Keratinocyte (primary cell): ENCODE measurements at regions not wholly inside any gene's neighbourhood (a gene's known extent, or its start where the extent isn't known, plus 50 kb on each side); places are given as distances from the start of the nearest gene placed in this dataset.

Experiments used
- DNase-seq: peaks from one replicate; pipeline ENCODE4 v3.0.0-alpha.2; 2011; ENCODE audit warnings: low read depth, missing footprints, low spot score
- FAIRE-seq: peaks from 2 replicates; lab custom pipeline; 2011; peaks lifted over from hg19 to GRCh38; lab: Jason Lieb, UNC
- H2AFZ ChIP-seq: 2 replicates; pipeline ENCODE4 v1.6.0; 2012; ENCODE audit warnings: low read length, control low read depth, inconsistent platforms; ENCODE audit not compliant: control insufficient read depth
- H3K27ac ChIP-seq: 2 replicates; pipeline ENCODE4 v1.5.1; 2011; ENCODE audit warnings: low read length; ENCODE audit not compliant: control insufficient read depth, insufficient read depth
- H3K27me3 ChIP-seq: 3 replicates; pipeline ENCODE4 v1.6.0; 2011; ENCODE audit warnings: low read length; ENCODE audit not compliant: control insufficient read depth, insufficient read depth; ENCODE audit errors: extremely low read depth
- H3K36me3 ChIP-seq, 2 experiments: 2 replicates in 1 of 2; 3 replicates in 1 of 2; pipeline ENCODE4 v1.5.1; 2011; ENCODE audit warnings: low read length in 2 of 2, mild to moderate bottlenecking in 1 of 2; ENCODE audit not compliant: control insufficient read depth in 2 of 2, insufficient read depth in 2 of 2; ENCODE audit errors: extremely low read depth in 1 of 2
- H3K4me1 ChIP-seq: 3 replicates; pipeline ENCODE4 v1.5.1; 2011; ENCODE audit warnings: low read length; ENCODE audit not compliant: control insufficient read depth, insufficient read depth; ENCODE audit errors: extremely low read depth
- H3K4me2 ChIP-seq: 3 replicates; pipeline ENCODE4 v1.6.0; 2011; ENCODE audit warnings: low read depth, low read length; ENCODE audit not compliant: control insufficient read depth, insufficient read depth; ENCODE audit errors: extremely low read depth
- H3K4me3 ChIP-seq, 3 experiments: fragments of 200-600 bp in 1 of 3; sonication (generic) in 1 of 3; 2 replicates in 2 of 3; 3 replicates in 1 of 3; pipeline ENCODE4 v1.5.1; 2011 to 2016; ENCODE audit warnings: low read length in 3 of 3, mild to moderate bottlenecking in 3 of 3, control low read depth in 2 of 3, inconsistent platforms in 1 of 3, low read depth in 1 of 3, mixed read lengths in 1 of 3, mixed run types in 1 of 3, moderate library complexity in 1 of 3; ENCODE audit not compliant: control insufficient read depth in 2 of 3, insufficient read depth in 2 of 3; ENCODE audit errors: extremely low read depth in 1 of 3
- H3K79me2 ChIP-seq: 2 replicates; pipeline ENCODE4 v1.6.0; 2012; ENCODE audit warnings: low read length; ENCODE audit not compliant: control insufficient read depth, insufficient read depth
- H3K9ac ChIP-seq: 3 replicates; pipeline ENCODE4 v1.6.0; 2011; ENCODE audit warnings: low read length; ENCODE audit not compliant: control insufficient read depth, insufficient read depth; ENCODE audit errors: extremely low read depth
- H3K9me1 ChIP-seq: 3 replicates; pipeline ENCODE4 v1.6.0; 2011; ENCODE audit warnings: low read length; ENCODE audit not compliant: control insufficient read depth, insufficient read depth; ENCODE audit errors: extremely low read depth
- H3K9me3 ChIP-seq: 2 replicates; pipeline ENCODE4 v1.5.1; 2012; ENCODE audit warnings: low read depth, low read length; ENCODE audit not compliant: control insufficient read depth
- H4K20me1 ChIP-seq: 3 replicates; pipeline ENCODE4 v1.6.0; 2011; ENCODE audit warnings: low read length; ENCODE audit not compliant: control insufficient read depth, insufficient read depth; ENCODE audit errors: extremely low read depth
- EZH2 ChIP-seq: IDR thresholded peaks from one replicate; pipeline ENCODE4 v1.6.1; 2012; ENCODE audit warnings: inconsistent platforms, mild to moderate bottlenecking, low read length, moderate library complexity
- dilution Hi-C: fragments of 300-500 bp; cut with MboI; formaldehyde crosslinking; loops from one replicate; pipeline ENCODE4 v1.7.0; 2020; ENCODE audit warnings: low sequenced_read_pairs; ENCODE audit not compliant: extremely low pct_ligation_motif_present
- TF ChIP-seq, protein P1 (sequence below), 3 experiments: IDR thresholded peaks in 1 of 3; conservative IDR thresholded peaks in 1 of 3; optimal IDR thresholded peaks in 1 of 3; 2 replicates in 2 of 3; 3 replicates in 1 of 3; pipeline versions ENCODE3 to v1.5.1; 2011; ENCODE audit warnings: low read length in 3 of 3, mild to moderate bottlenecking in 3 of 3, moderate library complexity in 2 of 3, control low read depth in 1 of 3, inconsistent platforms in 1 of 3; ENCODE audit not compliant: insufficient read depth in 2 of 3; ENCODE audit errors: extremely low read depth in 1 of 3

- dilution Hi-C loops = no loop called here
- Histone ChIP-seq H4K20me1 (no peaks in the 10 kb centered on the region), H3K4me2 (peak overlapping the region; percentile 54), H3K9me3 (no peaks in the 10 kb centered on the region), H3K36me3 (no peaks in the 10 kb centered on the region), H3K27ac (no peak overlapping the region), H3K4me3 (peak overlapping the region in 2 of 3 experiments; percentile 31 to 40), H3K9ac (no peak overlapping the region), H3K79me2 (no peaks in the 10 kb centered on the region), H3K27me3 (peaks cover 46% of the 10 kb centered on the region), H3K4me1 (no peaks in the 10 kb centered on the region), H2AFZ (no peak overlapping the region), H3K9me1 (no peaks in the 10 kb centered on the region)
- no peak for DNase-seq
- TF ChIP-seq, protein P1, sequence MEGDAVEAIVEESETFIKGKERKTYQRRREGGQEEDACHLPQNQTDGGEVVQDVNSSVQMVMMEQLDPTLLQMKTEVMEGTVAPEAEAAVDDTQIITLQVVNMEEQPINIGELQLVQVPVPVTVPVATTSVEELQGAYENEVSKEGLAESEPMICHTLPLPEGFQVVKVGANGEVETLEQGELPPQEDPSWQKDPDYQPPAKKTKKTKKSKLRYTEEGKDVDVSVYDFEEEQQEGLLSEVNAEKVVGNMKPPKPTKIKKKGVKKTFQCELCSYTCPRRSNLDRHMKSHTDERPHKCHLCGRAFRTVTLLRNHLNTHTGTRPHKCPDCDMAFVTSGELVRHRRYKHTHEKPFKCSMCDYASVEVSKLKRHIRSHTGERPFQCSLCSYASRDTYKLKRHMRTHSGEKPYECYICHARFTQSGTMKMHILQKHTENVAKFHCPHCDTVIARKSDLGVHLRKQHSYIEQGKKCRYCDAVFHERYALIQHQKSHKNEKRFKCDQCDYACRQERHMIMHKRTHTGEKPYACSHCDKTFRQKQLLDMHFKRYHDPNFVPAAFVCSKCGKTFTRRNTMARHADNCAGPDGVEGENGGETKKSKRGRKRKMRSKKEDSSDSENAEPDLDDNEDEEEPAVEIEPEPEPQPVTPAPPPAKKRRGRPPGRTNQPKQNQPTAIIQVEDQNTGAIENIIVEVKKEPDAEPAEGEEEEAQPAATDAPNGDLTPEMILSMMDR (optimal IDR thresholded peaks at IDR 0.05 in 1 of 3, IDR thresholded peaks at IDR 0.05 in 1 of 3, conservative IDR thresholded peaks at IDR 0.05 in 1 of 3; ENCODE audit: extremely low read depth in 1 of 3, insufficient read depth in 2 of 3, low read length in 3 of 3) = peak in 1 of 3 experiments; percentile 41
- TF ChIP-seq EZH2 = peak; percentile 39
- no peak for FAIRE-seq
Measured at GRCh38 chr5:155728146-155728856, 598.7 kb upstream of the SGCD start.

- peak overlapping the region in 2 of 3 experiments; percentile 14 to 31 for H3K4me3 ChIP-seq
Measured at GRCh38 chr5:155728857-155729683, 597.9 kb upstream of the SGCD start.

More at GRCh38 chr5:155728857-155729683, 597.9 kb upstream of the SGCD start:
- FAIRE-seq (no peak), DNase-seq (no peak)
- TF ChIP-seq, protein P1 (optimal IDR thresholded peaks at IDR 0.05 in 1 of 3, IDR thresholded peaks at IDR 0.05 in 1 of 3, conservative IDR thresholded peaks at IDR 0.05 in 1 of 3; ENCODE audit: extremely low read depth in 1 of 3, insufficient read depth in 2 of 3, low read length in 3 of 3) = no peak
- TF ChIP-seq EZH2 = peak; percentile 24
- dilution Hi-C loops = no loop called here
- Histone ChIP-seq H3K9me1 (no peaks in the 10 kb centered on the region), H3K4me1 (no peaks in the 10 kb centered on the region), H3K36me3 (no peaks in the 10 kb centered on the region), H3K79me2 (no peaks in the 10 kb centered on the region), H3K9ac (no peak overlapping the region), H2AFZ (no peak overlapping the region), H3K4me2 (peak overlapping the region; percentile 54), H3K9me3 (no peaks in the 10 kb centered on the region), H3K27ac (no peak overlapping the region), H4K20me1 (no peaks in the 10 kb centered on the region), H3K27me3 (peaks cover 46% of the 10 kb centered on the region)
